Ascending aorta (tissue), 2 donors: ENCODE measurements at regions not wholly inside any gene's neighbourhood (a gene's known extent, or its start where the extent isn't known, plus 50 kb on each side); places are given as distances from the start of the nearest gene placed in this dataset.

Experiments
- DNase-seq, 2 donors: peaks; one replicate each; pipeline ENCODE4 v3.0.0-alpha.2; 2019; ENCODE audit warnings: low spot score in 2 of 2
- H3K27ac ChIP-seq, 2 donors: fragments of 200-600 bp; sonication (generic); one replicate each; pipeline ENCODE4 v1.5.1; 2016 to 2017; ENCODE audit warnings: mild to moderate bottlenecking in 1 of 2
- H3K27me3 ChIP-seq: fragments of 200-600 bp; sonication (generic); one replicate; pipeline ENCODE4 v1.5.1; 2017
- H3K36me3 ChIP-seq, 2 donors: fragments of 200-600 bp; sonication (generic); one replicate each; pipeline ENCODE4 v1.5.1; 2016
- H3K4me1 ChIP-seq, 2 donors: fragments of 200-600 bp; sonication (generic); one replicate each; pipeline ENCODE4 v1.5.1; 2016 to 2017; ENCODE audit warnings: mild to moderate bottlenecking in 1 of 2
- H3K4me3 ChIP-seq, 2 donors: fragments of 200-600 bp; sonication (generic); one replicate each; pipeline ENCODE4 v1.5.1; 2016 to 2017; ENCODE audit warnings: mild to moderate bottlenecking in 1 of 2
- H3K9me3 ChIP-seq, 2 donors: fragments of 200-600 bp; sonication (generic); one replicate each; pipeline ENCODE4 v1.5.1; 2016
- CTCF ChIP-seq, 3 experiments: fragments of 200-600 bp in 2 of 3; fragments of 450-650 bp in 1 of 3; sonication (generic) in 2 of 3; IDR thresholded peaks; one replicate each; pipeline ENCODE4 v1.5.1; 2016 to 2019; ENCODE audit warnings: antibody characterized with exemption in 3 of 3, mild to moderate bottlenecking in 1 of 3, moderate library complexity in 1 of 3
- intact Hi-C: fragments of 100-400 bp; cut with DNase I; formaldehyde crosslinking; loops from one replicate; pipeline ENCODE4 v1.15.1; 2023

GRCh38 chr13:31919241-31919640, 112.3 kb upstream of the FRY start:
- Histone ChIP-seq H3K36me3 (no peaks in the 10 kb centered on the region), H3K4me1 (no peaks in the 10 kb centered on the region), H3K4me3 (no peak overlapping the region), H3K9me3 (no peaks in the 10 kb centered on the region), H3K27me3 (no peaks in the 10 kb centered on the region), H3K27ac (no peak overlapping the region)
- intact Hi-C loops, result no loop called here
- DNase-seq, result no peak
- no peak for TF ChIP-seq CTCF (IDR thresholded peaks at IDR 0.05)

- H3K36me3 ChIP-seq, result no peaks in the 10 kb centered on the region
- no peaks in the 10 kb centered on the region for H3K4me1 ChIP-seq
- intact Hi-C loops, result no loop called here
- H3K27me3 ChIP-seq, result no peaks in the 10 kb centered on the region
- no peak for TF ChIP-seq CTCF (IDR thresholded peaks at IDR 0.05)
- no peak overlapping the region for H3K27ac ChIP-seq
- H3K4me3 ChIP-seq, result no peak overlapping the region
- no peaks in the 10 kb centered on the region for H3K9me3 ChIP-seq
- no peak for DNase-seq
These were observed 111.4 kb upstream of the FRY start for GRCh38 chr13:31919971-31920726.

- DNase-seq, result no peak
- no peaks in the 10 kb centered on the region for H3K27me3 ChIP-seq
- no peak for TF ChIP-seq CTCF (IDR thresholded peaks at IDR 0.05)
- no peaks in the 10 kb centered on the region for H3K4me1 ChIP-seq
- intact Hi-C loops, result no loop called here
- no peak overlapping the region for H3K4me3 ChIP-seq
- H3K36me3 ChIP-seq, result no peaks in the 10 kb centered on the region
- no peaks in the 10 kb centered on the region for H3K9me3 ChIP-seq
- H3K27ac ChIP-seq, result no peak overlapping the region
These were observed 110.9 kb upstream of the FRY start for GRCh38 chr13:31920727-31921100.

GRCh38 chr13:31922724-31923123, 108.8 kb upstream of the FRY start:
- Histone ChIP-seq H3K27me3 (no peaks in the 10 kb centered on the region), H3K27ac (no peak overlapping the region), H3K4me3 (no peak overlapping the region), H3K36me3 (no peaks in the 10 kb centered on the region), H3K4me1 (no peaks in the 10 kb centered on the region), H3K9me3 (no peaks in the 10 kb centered on the region)
- intact Hi-C loops, result no loop called here
- no peak for DNase-seq
- no peak for TF ChIP-seq CTCF (IDR thresholded peaks at IDR 0.05)

GRCh38 chr13:31923134-31923763, 108.3 kb upstream of the FRY start:
- intact Hi-C loops, result no loop called here
- DNase-seq, result no peak
- Histone ChIP-seq H3K27me3 (no peaks in the 10 kb centered on the region), H3K9me3 (no peaks in the 10 kb centered on the region), H3K27ac (no peak overlapping the region), H3K4me1 (no peaks in the 10 kb centered on the region), H3K36me3 (no peaks in the 10 kb centered on the region), H3K4me3 (no peak overlapping the region)
- no peak for TF ChIP-seq CTCF (IDR thresholded peaks at IDR 0.05)
